ENCODE measurements at regions not wholly inside any gene's neighbourhood (a gene's known extent, or its start where the extent isn't known, plus 50 kb on each side); places are given as distances from the start of the nearest gene placed in this dataset.

DNA sequence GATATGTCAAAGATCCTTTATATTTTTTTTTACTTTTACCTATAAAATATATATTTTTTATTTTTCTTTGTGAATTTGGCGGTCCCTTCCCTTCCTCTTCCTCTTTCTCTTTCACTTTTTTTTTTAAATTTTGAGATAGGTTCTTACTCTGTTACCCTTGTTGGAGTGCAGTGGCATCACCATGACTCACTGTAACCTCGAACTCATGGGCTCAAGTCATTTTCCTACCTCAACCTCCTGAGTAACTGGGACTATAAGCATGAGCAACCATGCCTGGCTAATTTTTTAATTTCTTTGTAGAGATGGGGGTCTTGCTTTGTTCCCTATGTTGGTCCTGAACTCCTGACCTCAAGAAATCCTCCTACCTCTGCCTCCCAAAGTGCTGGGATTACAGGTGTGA is 258.0 kb upstream of the CLINT1 start:
- TF ChIP-seq, protein P1, sequence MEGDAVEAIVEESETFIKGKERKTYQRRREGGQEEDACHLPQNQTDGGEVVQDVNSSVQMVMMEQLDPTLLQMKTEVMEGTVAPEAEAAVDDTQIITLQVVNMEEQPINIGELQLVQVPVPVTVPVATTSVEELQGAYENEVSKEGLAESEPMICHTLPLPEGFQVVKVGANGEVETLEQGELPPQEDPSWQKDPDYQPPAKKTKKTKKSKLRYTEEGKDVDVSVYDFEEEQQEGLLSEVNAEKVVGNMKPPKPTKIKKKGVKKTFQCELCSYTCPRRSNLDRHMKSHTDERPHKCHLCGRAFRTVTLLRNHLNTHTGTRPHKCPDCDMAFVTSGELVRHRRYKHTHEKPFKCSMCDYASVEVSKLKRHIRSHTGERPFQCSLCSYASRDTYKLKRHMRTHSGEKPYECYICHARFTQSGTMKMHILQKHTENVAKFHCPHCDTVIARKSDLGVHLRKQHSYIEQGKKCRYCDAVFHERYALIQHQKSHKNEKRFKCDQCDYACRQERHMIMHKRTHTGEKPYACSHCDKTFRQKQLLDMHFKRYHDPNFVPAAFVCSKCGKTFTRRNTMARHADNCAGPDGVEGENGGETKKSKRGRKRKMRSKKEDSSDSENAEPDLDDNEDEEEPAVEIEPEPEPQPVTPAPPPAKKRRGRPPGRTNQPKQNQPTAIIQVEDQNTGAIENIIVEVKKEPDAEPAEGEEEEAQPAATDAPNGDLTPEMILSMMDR (IDR thresholded peaks at IDR 0.05), result no peak
- TF ChIP-seq, protein P2, sequence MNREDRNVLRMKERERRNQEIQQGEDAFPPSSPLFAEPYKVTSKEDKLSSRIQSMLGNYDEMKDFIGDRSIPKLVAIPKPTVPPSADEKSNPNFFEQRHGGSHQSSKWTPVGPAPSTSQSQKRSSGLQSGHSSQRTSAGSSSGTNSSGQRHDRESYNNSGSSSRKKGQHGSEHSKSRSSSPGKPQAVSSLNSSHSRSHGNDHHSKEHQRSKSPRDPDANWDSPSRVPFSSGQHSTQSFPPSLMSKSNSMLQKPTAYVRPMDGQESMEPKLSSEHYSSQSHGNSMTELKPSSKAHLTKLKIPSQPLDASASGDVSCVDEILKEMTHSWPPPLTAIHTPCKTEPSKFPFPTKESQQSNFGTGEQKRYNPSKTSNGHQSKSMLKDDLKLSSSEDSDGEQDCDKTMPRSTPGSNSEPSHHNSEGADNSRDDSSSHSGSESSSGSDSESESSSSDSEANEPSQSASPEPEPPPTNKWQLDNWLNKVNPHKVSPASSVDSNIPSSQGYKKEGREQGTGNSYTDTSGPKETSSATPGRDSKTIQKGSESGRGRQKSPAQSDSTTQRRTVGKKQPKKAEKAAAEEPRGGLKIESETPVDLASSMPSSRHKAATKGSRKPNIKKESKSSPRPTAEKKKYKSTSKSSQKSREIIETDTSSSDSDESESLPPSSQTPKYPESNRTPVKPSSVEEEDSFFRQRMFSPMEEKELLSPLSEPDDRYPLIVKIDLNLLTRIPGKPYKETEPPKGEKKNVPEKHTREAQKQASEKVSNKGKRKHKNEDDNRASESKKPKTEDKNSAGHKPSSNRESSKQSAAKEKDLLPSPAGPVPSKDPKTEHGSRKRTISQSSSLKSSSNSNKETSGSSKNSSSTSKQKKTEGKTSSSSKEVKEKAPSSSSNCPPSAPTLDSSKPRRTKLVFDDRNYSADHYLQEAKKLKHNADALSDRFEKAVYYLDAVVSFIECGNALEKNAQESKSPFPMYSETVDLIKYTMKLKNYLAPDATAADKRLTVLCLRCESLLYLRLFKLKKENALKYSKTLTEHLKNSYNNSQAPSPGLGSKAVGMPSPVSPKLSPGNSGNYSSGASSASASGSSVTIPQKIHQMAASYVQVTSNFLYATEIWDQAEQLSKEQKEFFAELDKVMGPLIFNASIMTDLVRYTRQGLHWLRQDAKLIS (CRISPR knock-in tag; IDR thresholded peaks at IDR 0.05; ENCODE audit: borderline replicate concordance), result no peak
- TF ChIP-seq MLX (CRISPR knock-in tag; IDR thresholded peaks at IDR 0.05), result no peak

Data from WTC11 (cell line).